Astrocyte (in vitro differentiated cells and primary cell): ENCODE measurements at regions not wholly inside any gene's neighbourhood (a gene's known extent, or its start where the extent isn't known, plus 50 kb on each side); places are given as distances from the start of the nearest gene placed in this dataset.

Source experiments
- DNase-seq: peaks from one replicate; pipeline ENCODE4 v3.0.0-alpha.2; 2010; ENCODE audit warnings: low read depth
- FAIRE-seq: peaks from 2 replicates; lab custom pipeline; 2011; peaks lifted over from hg19 to GRCh38; lab: Jason Lieb, UNC
- H2AFZ ChIP-seq: 2 replicates; pipeline ENCODE4 v1.6.0; 2012; ENCODE audit warnings: low read depth, low read length, inconsistent platforms
- H3K27ac ChIP-seq: 2 replicates; pipeline ENCODE4 v1.5.1; 2011; ENCODE audit warnings: low read depth, low read length, inconsistent platforms
- H3K27me3 ChIP-seq: 2 replicates; pipeline ENCODE4 v1.6.0; 2011; ENCODE audit warnings: low read length, inconsistent platforms; ENCODE audit not compliant: insufficient read depth
- H3K36me3 ChIP-seq: 2 replicates; pipeline ENCODE4 v1.5.1; 2011; ENCODE audit warnings: low read length, inconsistent platforms; ENCODE audit not compliant: insufficient read depth
- H3K4me1 ChIP-seq: 2 replicates; pipeline ENCODE4 v1.5.1; 2011; ENCODE audit warnings: low read length, inconsistent platforms; ENCODE audit not compliant: insufficient read depth
- H3K4me2 ChIP-seq: 2 replicates; pipeline ENCODE4 v1.6.0; 2012; ENCODE audit warnings: low read length, inconsistent platforms
- H3K4me3 ChIP-seq: 2 replicates; pipeline ENCODE4 v1.5.1; 2011; ENCODE audit warnings: low read depth, mild to moderate bottlenecking, low read length, inconsistent platforms; ENCODE audit not compliant: insufficient read depth
- H3K79me2 ChIP-seq: 2 replicates; pipeline ENCODE4 v1.6.0; 2012; ENCODE audit warnings: mild to moderate bottlenecking, low read length, inconsistent platforms; ENCODE audit not compliant: insufficient read depth
- H3K9ac ChIP-seq: 2 replicates; pipeline ENCODE4 v1.6.0; 2012; ENCODE audit warnings: mild to moderate bottlenecking, low read length, inconsistent platforms
- H3K9me3 ChIP-seq: 2 replicates; pipeline ENCODE4 v1.5.1; 2012; ENCODE audit warnings: low read depth, mild to moderate bottlenecking, low read length, inconsistent platforms; ENCODE audit not compliant: insufficient read depth
- H4K20me1 ChIP-seq: 2 replicates; pipeline ENCODE4 v1.6.0; 2012; ENCODE audit warnings: low read length, inconsistent platforms; ENCODE audit not compliant: insufficient read depth
- H3K27ac Mint-ChIP-seq: one replicate; pipeline ENCODE4 v1.8.0; 2021; ENCODE audit warnings: mild to moderate bottlenecking, mixed read lengths; ENCODE audit not compliant: unreplicated experiment
- H3K27me3 Mint-ChIP-seq: one replicate; pipeline ENCODE4 v1.8.0; 2021; ENCODE audit warnings: low read depth, mixed read lengths; ENCODE audit not compliant: unreplicated experiment
- H3K36me3 Mint-ChIP-seq: one replicate; pipeline ENCODE4 v1.8.0; 2021; ENCODE audit warnings: low read depth, mixed read lengths; ENCODE audit not compliant: unreplicated experiment
- H3K4me1 Mint-ChIP-seq: one replicate; pipeline ENCODE4 v1.8.0; 2021; ENCODE audit warnings: low read depth, mixed read lengths; ENCODE audit not compliant: unreplicated experiment
- H3K4me3 Mint-ChIP-seq: one replicate; pipeline ENCODE4 v1.8.0; 2021; ENCODE audit warnings: mild to moderate bottlenecking, moderate library complexity, mixed read lengths; ENCODE audit not compliant: unreplicated experiment
- H3K9me3 Mint-ChIP-seq: one replicate; pipeline ENCODE4 v1.8.0; 2021; ENCODE audit warnings: mild to moderate bottlenecking, mixed read lengths; ENCODE audit not compliant: unreplicated experiment
- EZH2 ChIP-seq: IDR thresholded peaks from 2 replicates; pipeline ENCODE4 v1.6.1; 2012; ENCODE audit warnings: mild to moderate bottlenecking, low read length, inconsistent platforms; ENCODE audit not compliant: insufficient read depth
- TF ChIP-seq, protein P1 (sequence below): IDR thresholded peaks from 2 replicates; pipeline ENCODE4 v1.5.1; 2011; ENCODE audit warnings: low read depth, mild to moderate bottlenecking, inconsistent platforms, low read length, moderate library complexity; ENCODE audit not compliant: insufficient read depth

DNA sequence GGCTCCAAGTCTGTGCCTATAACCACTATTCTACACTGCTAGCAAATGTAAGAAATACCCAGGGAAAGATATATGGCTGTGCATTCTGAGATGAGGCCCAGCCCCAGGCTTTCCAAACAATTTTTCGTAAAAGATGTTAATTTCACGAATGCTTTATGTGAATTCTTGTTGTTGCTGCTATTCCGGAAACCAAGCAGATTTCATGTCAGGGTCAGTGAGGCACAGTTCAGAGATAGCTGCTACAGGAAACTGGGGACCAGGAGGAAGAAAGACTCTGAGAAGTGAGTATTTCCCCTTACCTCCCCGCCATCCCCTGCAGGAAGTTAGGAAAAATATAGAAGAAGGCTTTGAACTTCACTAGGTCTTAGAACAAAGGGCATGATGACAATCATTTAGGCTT lies 84.7 kb upstream of the TP53I11 start:
- Mint-ChIP-seq H3K27me3 (peaks cover 49% of the 10 kb centered on the region), H3K9me3 (peaks cover 23% of the 10 kb centered on the region), H3K27ac (no peak overlapping the region), H3K36me3 (peaks cover 4% of the 10 kb centered on the region), H3K4me3 (no peak overlapping the region), H3K4me1 (no peaks in the 10 kb centered on the region)
- Histone ChIP-seq H3K9ac (no peak overlapping the region), H3K4me1 (no peaks in the 10 kb centered on the region), H3K9me3 (no peaks in the 10 kb centered on the region), H2AFZ (no peak overlapping the region), H3K4me3 (no peak overlapping the region), H3K27ac (no peak overlapping the region), H3K36me3 (no peaks in the 10 kb centered on the region), H4K20me1 (no peaks in the 10 kb centered on the region), H3K4me2 (no peak overlapping the region), H3K79me2 (no peaks in the 10 kb centered on the region), H3K27me3 (peaks cover 27% of the 10 kb centered on the region)
- no peak for DNase-seq
- TF ChIP-seq EZH2: no peak
- TF ChIP-seq, protein P1, sequence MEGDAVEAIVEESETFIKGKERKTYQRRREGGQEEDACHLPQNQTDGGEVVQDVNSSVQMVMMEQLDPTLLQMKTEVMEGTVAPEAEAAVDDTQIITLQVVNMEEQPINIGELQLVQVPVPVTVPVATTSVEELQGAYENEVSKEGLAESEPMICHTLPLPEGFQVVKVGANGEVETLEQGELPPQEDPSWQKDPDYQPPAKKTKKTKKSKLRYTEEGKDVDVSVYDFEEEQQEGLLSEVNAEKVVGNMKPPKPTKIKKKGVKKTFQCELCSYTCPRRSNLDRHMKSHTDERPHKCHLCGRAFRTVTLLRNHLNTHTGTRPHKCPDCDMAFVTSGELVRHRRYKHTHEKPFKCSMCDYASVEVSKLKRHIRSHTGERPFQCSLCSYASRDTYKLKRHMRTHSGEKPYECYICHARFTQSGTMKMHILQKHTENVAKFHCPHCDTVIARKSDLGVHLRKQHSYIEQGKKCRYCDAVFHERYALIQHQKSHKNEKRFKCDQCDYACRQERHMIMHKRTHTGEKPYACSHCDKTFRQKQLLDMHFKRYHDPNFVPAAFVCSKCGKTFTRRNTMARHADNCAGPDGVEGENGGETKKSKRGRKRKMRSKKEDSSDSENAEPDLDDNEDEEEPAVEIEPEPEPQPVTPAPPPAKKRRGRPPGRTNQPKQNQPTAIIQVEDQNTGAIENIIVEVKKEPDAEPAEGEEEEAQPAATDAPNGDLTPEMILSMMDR: no peak
- no peak for FAIRE-seq

DNA sequence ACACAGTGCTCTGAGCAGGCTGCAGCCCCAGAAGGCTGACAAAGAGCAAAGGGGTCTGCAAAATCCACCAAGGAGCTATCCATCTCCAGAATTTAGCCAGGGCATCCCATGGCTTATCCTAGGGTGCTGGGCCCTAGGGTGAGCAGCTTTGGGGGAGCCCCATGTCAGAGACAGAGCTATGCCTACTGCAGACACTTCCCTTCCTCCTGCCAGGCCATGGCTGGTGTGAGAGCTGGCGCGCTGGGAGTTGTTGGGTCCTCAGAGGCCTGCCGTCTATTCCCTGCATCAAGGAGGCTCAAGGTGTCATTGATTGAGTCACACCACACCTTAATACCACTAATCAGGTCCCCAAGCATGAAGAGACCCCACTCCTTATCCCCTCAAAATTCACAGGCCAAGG lies 85.3 kb upstream of the TP53I11 start:
- no peak overlapping the region for H3K27ac ChIP-seq
- no peak for DNase-seq
- peaks cover 23% of the 10 kb centered on the region for H3K9me3 Mint-ChIP-seq
- peaks cover 51% of the 10 kb centered on the region for H3K27me3 Mint-ChIP-seq
- H3K9ac ChIP-seq: no peak overlapping the region
- TF ChIP-seq, protein P1: no peak
- no peak for TF ChIP-seq EZH2
- H3K4me3 Mint-ChIP-seq: no peak overlapping the region
- H3K79me2 ChIP-seq: no peaks in the 10 kb centered on the region
- no peak overlapping the region for H2AFZ ChIP-seq
- H3K36me3 Mint-ChIP-seq: peaks cover 4% of the 10 kb centered on the region
- H3K4me1 ChIP-seq: no peaks in the 10 kb centered on the region
- FAIRE-seq: no peak
- H3K36me3 ChIP-seq: no peaks in the 10 kb centered on the region
- peaks cover 27% of the 10 kb centered on the region for H3K27me3 ChIP-seq
- no peak overlapping the region for H3K4me3 ChIP-seq
- no peaks in the 10 kb centered on the region for H4K20me1 ChIP-seq
- H3K9me3 ChIP-seq: no peaks in the 10 kb centered on the region
- no peak overlapping the region for H3K4me2 ChIP-seq
- H3K27ac Mint-ChIP-seq: no peak overlapping the region
- H3K4me1 Mint-ChIP-seq: no peaks in the 10 kb centered on the region

DNA sequence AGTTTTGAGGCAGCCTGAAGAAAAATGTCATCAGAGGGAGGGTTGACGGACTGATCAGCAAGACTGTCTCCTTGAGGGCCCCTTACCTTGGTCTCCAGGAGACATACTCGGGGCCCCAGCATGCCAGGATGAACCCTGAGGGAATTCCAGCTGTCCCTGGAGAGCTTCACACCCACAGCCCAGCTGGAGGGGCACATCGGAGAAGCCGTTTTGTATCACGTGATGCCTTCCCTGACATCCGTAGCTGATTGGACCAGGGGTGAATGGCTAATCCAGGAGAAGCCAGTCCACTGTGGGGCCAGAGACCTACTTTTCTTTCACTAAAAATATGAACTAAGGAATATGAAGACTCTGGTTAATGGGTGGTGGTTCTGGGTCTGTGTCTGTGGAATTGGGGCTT lies 86.0 kb upstream of the TP53I11 start:
- Histone ChIP-seq H3K4me2 (no peak overlapping the region), H3K9ac (no peak overlapping the region), H3K4me1 (no peaks in the 10 kb centered on the region), H3K36me3 (no peaks in the 10 kb centered on the region), H2AFZ (no peak overlapping the region), H3K27ac (no peak overlapping the region), H3K4me3 (no peak overlapping the region), H3K9me3 (no peaks in the 10 kb centered on the region), H4K20me1 (no peaks in the 10 kb centered on the region), H3K79me2 (no peaks in the 10 kb centered on the region), H3K27me3 (peaks cover 26% of the 10 kb centered on the region)
- H3K9me3 Mint-ChIP-seq: peaks cover 23% of the 10 kb centered on the region
- DNase-seq (no peak), FAIRE-seq (no peak)
- no peaks in the 10 kb centered on the region for H3K4me1 Mint-ChIP-seq
- no peak overlapping the region for H3K27ac Mint-ChIP-seq
- H3K27me3 Mint-ChIP-seq: peaks cover 49% of the 10 kb centered on the region
- no peak for TF ChIP-seq EZH2
- TF ChIP-seq, protein P1: no peak
- H3K4me3 Mint-ChIP-seq: no peak overlapping the region
- H3K36me3 Mint-ChIP-seq: peaks cover 4% of the 10 kb centered on the region
